Liver (tissue), 8 donors: ENCODE measurements at regions not wholly inside any gene's neighbourhood (a gene's known extent, or its start where the extent isn't known, plus 50 kb on each side); places are given as distances from the start of the nearest gene placed in this dataset.

Source experiments
- DNase-seq: peaks from one replicate; pipeline ENCODE4 v3.0.0-alpha.2; 2017; ENCODE audit warnings: low spot score
- H3K27ac ChIP-seq, 2 donors: one replicate each; pipeline ENCODE4 v1.7.0; 2013; ENCODE audit warnings: inconsistent platforms in 2 of 2, low read length in 2 of 2, control low read depth in 1 of 2, low read depth in 1 of 2, mild to moderate bottlenecking in 1 of 2
- H3K27me3 ChIP-seq, 4 donors: one replicate each; pipeline versions ENCODE4 v1.6.1 to v1.7.0; 2013; ENCODE audit warnings: low read length in 3 of 4, inconsistent platforms in 1 of 4, mild to moderate bottlenecking in 1 of 4, moderate library complexity in 1 of 4; ENCODE audit not compliant: control insufficient read depth in 4 of 4, insufficient read depth in 4 of 4
- H3K36me3 ChIP-seq, 4 donors: one replicate each; pipeline versions ENCODE4 v1.6.1 to v1.7.0; 2013; ENCODE audit warnings: low read length in 3 of 4, mild to moderate bottlenecking in 3 of 4, low read depth in 1 of 4, moderate library complexity in 1 of 4; ENCODE audit not compliant: control insufficient read depth in 4 of 4, insufficient read depth in 3 of 4
- H3K4me1 ChIP-seq, 4 donors: one replicate each; pipeline versions ENCODE4 v1.6.1 to v1.7.0; 2013; ENCODE audit warnings: low read length in 3 of 4, mild to moderate bottlenecking in 3 of 4, moderate library complexity in 1 of 4; ENCODE audit not compliant: control insufficient read depth in 4 of 4, insufficient read depth in 4 of 4
- H3K4me3 ChIP-seq, 3 donors: one replicate each; pipeline versions ENCODE4 v1.6.1 to v1.7.0; 2013; ENCODE audit warnings: low read length in 3 of 3, control low read depth in 1 of 3, low read depth in 1 of 3, mild to moderate bottlenecking in 1 of 3
- H3K9ac ChIP-seq, 2 donors: one replicate each; pipeline ENCODE4 v1.7.0; 2013; ENCODE audit warnings: low read length in 2 of 2, mild to moderate bottlenecking in 2 of 2, moderate library complexity in 2 of 2, control low read depth in 1 of 2, low read depth in 1 of 2
- H3K9me3 ChIP-seq, 4 donors: one replicate each; pipeline versions ENCODE4 v1.6.1 to v1.7.0; 2013; ENCODE audit warnings: low read length in 3 of 4; ENCODE audit not compliant: control insufficient read depth in 4 of 4
- ATF3 ChIP-seq: IDR thresholded peaks from 2 replicates; pipeline ENCODE4 v1.6.1; 2016; ENCODE audit warnings: antibody characterized with exemption
- EGR1 ChIP-seq, 2 donors: IDR thresholded peaks; 2 replicates each; pipeline ENCODE4 v1.6.1; 2016 to 2018; ENCODE audit warnings: antibody characterized with exemption in 2 of 2, low read depth in 2 of 2
- FOXA1 ChIP-seq: IDR thresholded peaks from 2 replicates; pipeline ENCODE4 v1.6.1; 2016; ENCODE audit warnings: antibody characterized with exemption
- FOXA2 ChIP-seq: IDR thresholded peaks from 2 replicates; pipeline ENCODE4 v1.6.1; 2016; ENCODE audit warnings: antibody characterized with exemption
- HNF4A ChIP-seq, 2 donors: conservative IDR thresholded peaks; 2 replicates each; pipeline ENCODE4 v1.6.1; 2016; ENCODE audit warnings: antibody characterized with exemption in 2 of 2, mild to moderate bottlenecking in 2 of 2
- HNF4G ChIP-seq: IDR thresholded peaks from 2 replicates; pipeline ENCODE4 v1.6.1; 2016; ENCODE audit warnings: antibody characterized with exemption
- JUND ChIP-seq, 2 donors: IDR thresholded peaks; 2 replicates each; pipeline ENCODE4 v1.6.1; 2016; ENCODE audit warnings: antibody characterized with exemption in 2 of 2
- RAD21 ChIP-seq, 2 donors: IDR thresholded peaks; 2 replicates each; pipeline ENCODE4 v1.6.1; 2016; ENCODE audit warnings: antibody characterized with exemption in 2 of 2, mild to moderate bottlenecking in 2 of 2
- REST ChIP-seq: IDR thresholded peaks from 2 replicates; pipeline ENCODE4 v1.6.1; 2016; ENCODE audit warnings: antibody characterized with exemption, mild to moderate bottlenecking
- RXRA ChIP-seq, 2 donors: IDR thresholded peaks; 2 replicates each; pipeline ENCODE4 v1.6.1; 2017 to 2018; ENCODE audit warnings: antibody characterized with exemption in 2 of 2, mild to moderate bottlenecking in 1 of 2
- TAF1 ChIP-seq: conservative IDR thresholded peaks from 2 replicates; pipeline ENCODE4 v1.6.1; 2016; ENCODE audit warnings: antibody characterized with exemption, mild to moderate bottlenecking
- YY1 ChIP-seq: IDR thresholded peaks from 2 replicates; pipeline ENCODE4 v1.6.1; 2016; ENCODE audit warnings: antibody characterized with exemption, mild to moderate bottlenecking
- WGBS: extraction: QIAGEN DNeasy Blood & Tissue Kit; methylation state at CpG from one replicate; pipeline ENCODE4 v1.1.7; 2013; 5-methylcytosine and 5-hydroxymethylcytosine counted together
- TF ChIP-seq, protein P1 (sequence below): fragments of 150-350 bp; IDR thresholded peaks from 2 replicates; pipeline ENCODE4 v1.5.1; 2017; ENCODE audit warnings: improper control_type of control experiment, low read depth, low read length; ENCODE audit not compliant: missing input control
- TF ChIP-seq, protein P2 (sequence below): IDR thresholded peaks from 2 replicates; pipeline ENCODE4 v1.6.1; 2016; ENCODE audit warnings: antibody characterized with exemption
- donor health status: healthy.
- donor health status: healthy.
- donor health status: healthy.
- donor health status: healthy.
- donor health status: healthy.

DNA sequence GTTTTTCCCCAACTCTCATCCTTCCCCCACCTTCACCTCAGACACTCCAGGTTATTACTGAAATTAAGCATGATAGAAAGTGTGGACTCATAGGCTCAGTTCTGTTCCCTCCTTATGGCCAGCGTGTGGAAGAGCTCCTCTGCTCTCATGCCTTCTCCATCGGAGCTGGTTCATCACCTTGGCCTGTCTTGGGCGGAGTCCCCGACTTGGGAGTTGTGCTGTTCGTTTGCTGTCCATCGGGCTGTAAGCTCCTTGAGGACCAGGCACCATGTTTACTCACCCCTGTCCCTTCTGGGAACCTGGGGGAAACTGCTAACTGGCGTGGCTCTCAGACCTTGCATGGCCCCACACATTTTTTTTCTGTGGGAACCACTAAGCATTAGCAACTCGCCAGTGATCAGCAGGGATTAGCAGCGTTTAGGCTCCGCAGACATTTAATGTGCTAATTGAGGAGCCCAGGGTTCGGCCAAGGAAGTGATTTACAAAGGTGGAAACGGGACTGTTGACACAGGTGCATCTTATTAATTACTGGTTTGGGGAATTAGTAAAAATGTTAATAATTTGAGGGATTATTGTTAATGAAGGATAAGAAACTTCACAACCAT is 123.8 kb downstream of the TM9SF2 start:
- Histone ChIP-seq H3K4me3 (no peak overlapping the region), H3K4me1 (peaks cover 2 to 11% (median 6%) of the 10 kb centered on the region in 4 donors), H3K27ac (no peak overlapping the region), H3K27me3 (no peaks in the 10 kb centered on the region), H3K9ac (no peak overlapping the region), H3K36me3 (peaks cover 0 to 2% (median 0%) of the 10 kb centered on the region in 4 donors), H3K9me3 (no peaks in the 10 kb centered on the region)
- 92% methylated on average over 12 of the region's 12 CpGs for WGBS
- TF ChIP-seq HNF4G (no peak), JUND (IDR thresholded peaks at IDR 0.05) (no peak), FOXA1 (no peak), REST (no peak), RXRA (IDR thresholded peaks at IDR 0.05) (no peak)
- DNase-seq: no peak

GRCh38 chr13:99620806-99621205 is 119.5 kb downstream of the TM9SF2 start:
- TF ChIP-seq YY1 (no peak), REST (no peak), EGR1 (IDR thresholded peaks at IDR 0.05; ENCODE audit: low read depth in 2 of 2) (no peak), ATF3 (no peak), TAF1 (no peak), HNF4G (no peak), RXRA (IDR thresholded peaks at IDR 0.05) (no peak), FOXA2 (no peak), JUND (IDR thresholded peaks at IDR 0.05) (no peak), RAD21 (IDR thresholded peaks at IDR 0.05) (no peak), FOXA1 (no peak), HNF4A (conservative IDR thresholded peaks at IDR 0.05) (no peak)
- TF ChIP-seq, protein P1, sequence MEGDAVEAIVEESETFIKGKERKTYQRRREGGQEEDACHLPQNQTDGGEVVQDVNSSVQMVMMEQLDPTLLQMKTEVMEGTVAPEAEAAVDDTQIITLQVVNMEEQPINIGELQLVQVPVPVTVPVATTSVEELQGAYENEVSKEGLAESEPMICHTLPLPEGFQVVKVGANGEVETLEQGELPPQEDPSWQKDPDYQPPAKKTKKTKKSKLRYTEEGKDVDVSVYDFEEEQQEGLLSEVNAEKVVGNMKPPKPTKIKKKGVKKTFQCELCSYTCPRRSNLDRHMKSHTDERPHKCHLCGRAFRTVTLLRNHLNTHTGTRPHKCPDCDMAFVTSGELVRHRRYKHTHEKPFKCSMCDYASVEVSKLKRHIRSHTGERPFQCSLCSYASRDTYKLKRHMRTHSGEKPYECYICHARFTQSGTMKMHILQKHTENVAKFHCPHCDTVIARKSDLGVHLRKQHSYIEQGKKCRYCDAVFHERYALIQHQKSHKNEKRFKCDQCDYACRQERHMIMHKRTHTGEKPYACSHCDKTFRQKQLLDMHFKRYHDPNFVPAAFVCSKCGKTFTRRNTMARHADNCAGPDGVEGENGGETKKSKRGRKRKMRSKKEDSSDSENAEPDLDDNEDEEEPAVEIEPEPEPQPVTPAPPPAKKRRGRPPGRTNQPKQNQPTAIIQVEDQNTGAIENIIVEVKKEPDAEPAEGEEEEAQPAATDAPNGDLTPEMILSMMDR: no peak
- TF ChIP-seq, protein P2, sequence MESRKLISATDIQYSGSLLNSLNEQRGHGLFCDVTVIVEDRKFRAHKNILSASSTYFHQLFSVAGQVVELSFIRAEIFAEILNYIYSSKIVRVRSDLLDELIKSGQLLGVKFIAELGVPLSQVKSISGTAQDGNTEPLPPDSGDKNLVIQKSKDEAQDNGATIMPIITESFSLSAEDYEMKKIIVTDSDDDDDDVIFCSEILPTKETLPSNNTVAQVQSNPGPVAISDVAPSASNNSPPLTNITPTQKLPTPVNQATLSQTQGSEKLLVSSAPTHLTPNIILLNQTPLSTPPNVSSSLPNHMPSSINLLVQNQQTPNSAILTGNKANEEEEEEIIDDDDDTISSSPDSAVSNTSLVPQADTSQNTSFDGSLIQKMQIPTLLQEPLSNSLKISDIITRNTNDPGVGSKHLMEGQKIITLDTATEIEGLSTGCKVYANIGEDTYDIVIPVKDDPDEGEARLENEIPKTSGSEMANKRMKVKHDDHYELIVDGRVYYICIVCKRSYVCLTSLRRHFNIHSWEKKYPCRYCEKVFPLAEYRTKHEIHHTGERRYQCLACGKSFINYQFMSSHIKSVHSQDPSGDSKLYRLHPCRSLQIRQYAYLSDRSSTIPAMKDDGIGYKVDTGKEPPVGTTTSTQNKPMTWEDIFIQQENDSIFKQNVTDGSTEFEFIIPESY: no peak
- Histone ChIP-seq H3K27me3 (no peaks in the 10 kb centered on the region), H3K9me3 (no peaks in the 10 kb centered on the region), H3K4me1 (peaks cover 0 to 18% (median 10%) of the 10 kb centered on the region in 4 donors), H3K27ac (no peak overlapping the region), H3K4me3 (no peak overlapping the region), H3K9ac (no peak overlapping the region), H3K36me3 (peaks cover 0 to 2% (median 0%) of the 10 kb centered on the region in 4 donors)
- WGBS: 90% methylated on average over 3 of the region's 3 CpGs
- no peak for DNase-seq
